Activated naive CD4-positive, alpha-beta T cell treated with anti-CD3 and anti-CD28 coated beads, Interleukin-2, amount 50 U/mL, for 24 hours (primary cell): ENCODE measurements at regions not wholly inside any gene's neighbourhood (a gene's known extent, or its start where the extent isn't known, plus 50 kb on each side); places are given as distances from the start of the nearest gene placed in this dataset.

ENCODE experiments used
- H3K27ac Mint-ChIP-seq: one replicate; pipeline ENCODE4 v1.8.0; 2021; ENCODE audit warnings: mild to moderate bottlenecking, mixed read lengths
- H3K27me3 Mint-ChIP-seq: one replicate; pipeline ENCODE4 v1.8.0; 2021; ENCODE audit warnings: mixed read lengths
- H3K36me3 Mint-ChIP-seq: one replicate; pipeline ENCODE4 v1.8.0; 2021; ENCODE audit warnings: mixed read lengths
- H3K4me1 Mint-ChIP-seq: one replicate; pipeline ENCODE4 v1.8.0; 2021; ENCODE audit warnings: mixed read lengths
- H3K4me3 Mint-ChIP-seq: one replicate; pipeline ENCODE4 v1.8.0; 2021; ENCODE audit warnings: mild to moderate bottlenecking, mixed read lengths
- H3K9me3 Mint-ChIP-seq: one replicate; pipeline ENCODE4 v1.8.0; 2021; ENCODE audit warnings: mixed read lengths

GRCh38 chr9:23945897-23946296 lies 119.9 kb upstream of the ELAVL2 start:
- Mint-ChIP-seq H3K27me3 (no peaks in the 10 kb centered on the region), H3K9me3 (peaks cover 13% of the 10 kb centered on the region), H3K4me3 (no peak overlapping the region), H3K27ac (no peak overlapping the region), H3K36me3 (no peaks in the 10 kb centered on the region), H3K4me1 (no peaks in the 10 kb centered on the region)

DNA sequence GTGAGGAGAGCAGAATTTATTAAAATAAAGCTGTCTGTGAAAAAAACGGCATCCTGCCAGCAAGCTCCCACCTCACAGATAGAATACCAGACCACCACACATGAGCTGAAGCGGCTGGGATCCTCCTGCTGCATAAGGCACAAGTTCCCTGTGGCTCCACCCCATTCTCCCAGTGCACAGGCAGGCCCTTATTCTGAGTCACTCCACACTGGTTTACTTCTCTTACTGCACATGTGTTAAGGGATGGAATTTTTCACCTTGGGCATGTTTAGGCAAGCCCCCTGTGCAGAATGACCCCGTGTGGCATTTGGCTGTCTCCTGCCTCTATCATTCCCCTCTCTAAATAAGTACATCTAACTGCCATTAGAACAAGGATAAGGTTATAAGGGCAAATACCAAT lies 115.0 kb upstream of the ELAVL2 start:
- Mint-ChIP-seq H3K4me1 (no peaks in the 10 kb centered on the region), H3K27me3 (no peaks in the 10 kb centered on the region), H3K36me3 (no peaks in the 10 kb centered on the region), H3K27ac (no peak overlapping the region), H3K4me3 (no peak overlapping the region), H3K9me3 (peaks cover 15% of the 10 kb centered on the region)

DNA sequence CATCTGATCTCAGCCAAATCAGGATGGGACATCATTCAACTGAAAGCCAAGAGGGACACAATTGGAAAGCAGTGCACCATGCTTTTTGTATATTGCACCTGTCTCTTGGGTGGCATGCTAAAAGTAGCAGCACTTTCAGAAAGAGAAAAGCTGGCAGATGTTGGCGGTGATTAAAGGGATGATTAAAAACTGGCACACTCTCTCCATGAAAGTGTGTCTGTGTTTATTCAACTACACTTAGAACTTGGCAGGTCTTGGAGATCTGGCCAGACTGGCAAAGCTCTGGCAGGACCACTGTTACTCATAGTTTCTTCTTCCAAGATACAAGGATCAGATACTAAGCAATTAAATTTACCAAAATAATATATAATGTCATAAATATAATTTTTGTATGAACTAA lies 112.9 kb upstream of the ELAVL2 start:
- Mint-ChIP-seq H3K27me3 (no peaks in the 10 kb centered on the region), H3K9me3 (peaks cover 9% of the 10 kb centered on the region), H3K4me1 (no peaks in the 10 kb centered on the region), H3K4me3 (no peak overlapping the region), H3K27ac (no peak overlapping the region), H3K36me3 (no peaks in the 10 kb centered on the region)

- no peak overlapping the region for H3K27ac Mint-ChIP-seq
Observed at GRCh38 chr9:23934291-23934906, 108.4 kb upstream of the ELAVL2 start.

GRCh38 chr9:23933348-23933747 lies 107.3 kb upstream of the ELAVL2 start:
- Mint-ChIP-seq H3K9me3 (peaks cover 5% of the 10 kb centered on the region), H3K4me1 (no peaks in the 10 kb centered on the region), H3K27me3 (no peaks in the 10 kb centered on the region), H3K27ac (no peak overlapping the region), H3K36me3 (no peaks in the 10 kb centered on the region), H3K4me3 (no peak overlapping the region)

More at GRCh38 chr9:23934291-23934906, 108.4 kb upstream of the ELAVL2 start:
- Mint-ChIP-seq H3K27me3 (no peaks in the 10 kb centered on the region), H3K4me3 (no peak overlapping the region), H3K9me3 (peaks cover 5% of the 10 kb centered on the region), H3K36me3 (no peaks in the 10 kb centered on the region), H3K4me1 (no peaks in the 10 kb centered on the region)

DNA sequence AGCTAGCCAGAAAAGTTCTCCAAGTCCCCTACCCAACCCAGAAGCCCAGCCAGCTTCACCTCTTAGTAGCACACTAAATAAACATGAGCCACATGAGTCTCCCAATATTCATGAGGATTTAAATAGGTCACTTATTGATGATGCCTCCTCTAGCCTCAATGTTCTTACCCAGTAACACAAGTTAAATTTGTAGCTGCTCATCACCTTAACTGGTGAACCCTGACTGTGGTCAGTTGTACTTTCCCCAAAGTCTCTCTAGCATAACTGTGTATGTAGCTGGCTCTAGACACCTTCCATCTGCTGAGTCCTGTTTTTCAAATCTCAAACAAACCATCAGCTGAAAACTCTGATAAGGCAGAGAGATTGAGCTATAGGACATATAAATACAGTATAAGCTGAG lies 100.3 kb upstream of the ELAVL2 start:
- no peak overlapping the region for H3K27ac Mint-ChIP-seq
- no peaks in the 10 kb centered on the region for H3K36me3 Mint-ChIP-seq
- H3K27me3 Mint-ChIP-seq, result no peaks in the 10 kb centered on the region
- no peaks in the 10 kb centered on the region for H3K9me3 Mint-ChIP-seq
- no peak overlapping the region for H3K4me3 Mint-ChIP-seq
- no peaks in the 10 kb centered on the region for H3K4me1 Mint-ChIP-seq

DNA sequence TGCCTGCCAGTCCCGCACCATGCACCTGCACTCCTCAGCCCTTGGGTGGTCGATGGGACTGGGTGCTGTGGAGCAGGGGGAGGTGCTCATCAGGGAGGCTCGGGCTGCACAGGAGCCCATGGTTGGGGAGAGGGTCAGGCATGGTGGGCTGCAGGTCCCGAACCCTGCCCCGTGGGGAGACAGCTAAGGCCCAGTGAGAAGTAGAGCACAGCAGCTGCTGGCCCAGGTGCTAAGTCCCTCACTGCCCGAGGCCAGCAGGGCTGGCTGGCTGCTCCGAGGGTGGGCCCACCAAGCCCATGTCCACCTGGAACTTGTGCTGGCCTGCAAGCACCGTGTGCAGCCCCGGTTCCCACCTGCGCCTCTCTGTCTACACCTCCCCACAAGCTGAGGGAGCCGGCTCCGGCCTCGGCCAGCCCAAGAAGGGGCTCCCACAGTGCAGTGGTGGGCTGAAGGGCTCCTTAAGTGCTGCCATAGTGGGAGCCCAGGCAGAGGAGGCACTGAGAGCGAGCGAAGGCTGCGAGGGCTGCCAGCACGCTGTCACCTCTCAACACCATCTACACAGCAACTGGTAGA lies 88.5 kb upstream of the ELAVL2 start:
- Mint-ChIP-seq H3K9me3 (peaks cover 18% of the 10 kb centered on the region), H3K36me3 (no peaks in the 10 kb centered on the region), H3K4me1 (no peaks in the 10 kb centered on the region), H3K4me3 (no peak overlapping the region), H3K27ac (no peak overlapping the region), H3K27me3 (no peaks in the 10 kb centered on the region)

GRCh38 chr9:23907343-23907742 lies 81.3 kb upstream of the ELAVL2 start:
- Mint-ChIP-seq H3K36me3 (no peaks in the 10 kb centered on the region), H3K9me3 (peaks cover 5% of the 10 kb centered on the region), H3K27ac (no peak overlapping the region), H3K4me3 (no peak overlapping the region), H3K27me3 (no peaks in the 10 kb centered on the region), H3K4me1 (no peaks in the 10 kb centered on the region)

- Mint-ChIP-seq H3K36me3 (no peaks in the 10 kb centered on the region), H3K27me3 (no peaks in the 10 kb centered on the region), H3K4me3 (no peak overlapping the region), H3K4me1 (no peaks in the 10 kb centered on the region), H3K27ac (no peak overlapping the region), H3K9me3 (peaks cover 18% of the 10 kb centered on the region)
Observed at GRCh38 chr9:23887781-23888180, 61.7 kb upstream of the ELAVL2 start.
